ENCODE measurements at regions not wholly inside any gene's neighbourhood (a gene's known extent, or its start where the extent isn't known, plus 50 kb on each side); places are given as distances from the start of the nearest gene placed in this dataset.
A peak's percentile ranks its signal among the peaks of the same experiment; 100 is the strongest.
"Not testable (repeated sequence)": the region's sequence is repeated elsewhere in the genome, so short reads cannot be mapped to it uniquely, and the experiment has no call there.

- no peak for ATAC-seq
- Histone ChIP-seq H3K4me3 (no peak overlapping the region), H3K4me1 (peaks cover 0 to 10% (median 3%) of the 10 kb centered on the region in 3 donors), H3K27ac (peak overlapping the region in 1 of 4 donors; percentile 41), H3K9me3 (no peaks in the 10 kb centered on the region), H3K27me3 (no peaks in the 10 kb centered on the region), H3K36me3 (no peaks in the 10 kb centered on the region)
- TF ChIP-seq CTCF (IDR thresholded peaks at IDR 0.05): no peak
- no peak for TF ChIP-seq POLR2A (IDR thresholded peaks at IDR 0.05)
- TF ChIP-seq EP300 (IDR thresholded peaks at IDR 0.05): no peak
- TF ChIP-seq POLR2AphosphoS5 (IDR thresholded peaks at IDR 0.05): no peak
- 55 to 76% methylated on average over 3 to 4 of the region's 4 CpGs for WGBS, 2 donors (ENCODE audit: low coverage in 1 of 2)
Measured at GRCh38 chr4:79682161-79682560, 274.1 kb upstream of the GK2 start.

- H3K4me1 ChIP-seq: peaks cover 0 to 10% (median 3%) of the 10 kb centered on the region in 3 donors
- 86 to 100% methylated on average over 1 of the region's 1 CpG for WGBS, 2 donors (ENCODE audit: low coverage in 1 of 2)
- no peaks in the 10 kb centered on the region for H3K9me3 ChIP-seq
- H3K27me3 ChIP-seq: no peaks in the 10 kb centered on the region
- no peaks in the 10 kb centered on the region for H3K36me3 ChIP-seq
- ATAC-seq: no peak
- TF ChIP-seq EP300 (IDR thresholded peaks at IDR 0.05): no peak
- no peak for TF ChIP-seq POLR2A (IDR thresholded peaks at IDR 0.05)
- no peak for TF ChIP-seq POLR2AphosphoS5 (IDR thresholded peaks at IDR 0.05)
- TF ChIP-seq CTCF (IDR thresholded peaks at IDR 0.05): no peak
- no peak overlapping the region for H3K4me3 ChIP-seq
- H3K27ac ChIP-seq: no peak overlapping the region
Measured at GRCh38 chr4:79679859-79680258, 271.8 kb upstream of the GK2 start.

- no peak overlapping the region for H3K4me3 ChIP-seq
- H3K27me3 ChIP-seq: no peaks in the 10 kb centered on the region
- H3K9me3 ChIP-seq: no peaks in the 10 kb centered on the region
- TF ChIP-seq POLR2AphosphoS5 (IDR thresholded peaks at IDR 0.05) (no peak), EP300 (IDR thresholded peaks at IDR 0.05) (no peak), CTCF (IDR thresholded peaks at IDR 0.05) (no peak), POLR2A (IDR thresholded peaks at IDR 0.05) (no peak)
- no peak overlapping the region for H3K27ac ChIP-seq
- peaks cover 0 to 10% (median 3%) of the 10 kb centered on the region in 3 donors for H3K4me1 ChIP-seq
- WGBS, 2 donors (ENCODE audit: low coverage in 1 of 2): 19 to 69% methylated on average over 2 to 4 of the region's 4 CpGs
- no peak for ATAC-seq
- no peaks in the 10 kb centered on the region for H3K36me3 ChIP-seq
Measured at GRCh38 chr4:79678472-79679202, 270.6 kb upstream of the GK2 start.

- TF ChIP-seq POLR2A (IDR thresholded peaks at IDR 0.05) (no peak), POLR2AphosphoS5 (IDR thresholded peaks at IDR 0.05) (no peak)
- WGBS, 2 donors (ENCODE audit: low coverage in 1 of 2): 18 to 34% methylated on average over 2 of the region's 2 CpGs
- no peaks in the 10 kb centered on the region for H3K9me3 ChIP-seq
- H3K36me3 ChIP-seq: no peaks in the 10 kb centered on the region
- no peak overlapping the region for H3K27ac ChIP-seq
- no peaks in the 10 kb centered on the region for H3K27me3 ChIP-seq
- no peak overlapping the region for H3K4me3 ChIP-seq
- H3K4me1 ChIP-seq: no peaks in the 10 kb centered on the region
- no peak for ATAC-seq
Measured at GRCh38 chr4:79676705-79677104, 268.7 kb upstream of the GK2 start.

- H3K4me1 ChIP-seq, H3K27ac ChIP-seq, H3K4me3 ChIP-seq, H3K36me3 ChIP-seq, ATAC-seq, H3K27me3 ChIP-seq: not testable (repeated sequence)
- WGBS, 2 donors (ENCODE audit: low coverage in 1 of 2): 78 to 100% methylated on average over 2 to 3 of the region's 4 CpGs
- peaks cover 0 to 10% (median 0%) of the 10 kb centered on the region in 3 donors for H3K9me3 ChIP-seq
Measured at GRCh38 chr4:79674906-79675305, 266.9 kb upstream of the GK2 start.

GRCh38 chr4:79673898-79674297, 265.9 kb upstream of the GK2 start:
- H3K27ac ChIP-seq: no peak overlapping the region
- 81 to 88% methylated on average over 3 of the region's 3 CpGs for WGBS, 2 donors (ENCODE audit: low coverage in 1 of 2)
- H3K36me3 ChIP-seq: no peaks in the 10 kb centered on the region
- TF ChIP-seq POLR2AphosphoS5 (IDR thresholded peaks at IDR 0.05) (no peak), EP300 (IDR thresholded peaks at IDR 0.05) (no peak), POLR2A (IDR thresholded peaks at IDR 0.05) (no peak), CTCF (IDR thresholded peaks at IDR 0.05) (no peak)
- ATAC-seq: no peak
- H3K4me1 ChIP-seq: no peaks in the 10 kb centered on the region
- peaks cover 0 to 20% (median 0%) of the 10 kb centered on the region in 3 donors for H3K9me3 ChIP-seq
- no peak overlapping the region for H3K4me3 ChIP-seq
- no peaks in the 10 kb centered on the region for H3K27me3 ChIP-seq

Measured in gastroesophageal sphincter (tissue), 4 donors.